HCT116 (cell line): ENCODE measurements at regions not wholly inside any gene's neighbourhood (a gene's known extent, or its start where the extent isn't known, plus 50 kb on each side); places are given as distances from the start of the nearest gene placed in this dataset.
A peak's percentile ranks its signal among the peaks of the same experiment; 100 is the strongest.

Experiments used
- ATAC-seq: fragments of 200-7000 bp; cut with Tn5 transposase; 2 replicates; pipeline ENCODE4 v1.9.1; 2020; ENCODE audit warnings: mild to moderate bottlenecking, moderate library complexity
- BruUV-seq: library from RNA; stranded (reverse); fragments of 400-500 nt; replicated peaks from 2 replicates; lab custom pipeline; 2021; lab: Mats Ljungman, UMichigan
- CTCF ChIA-PET: fragments of 300-600 bp; sonication (Branson Sonifier 250); formaldehyde crosslinking; loops from one replicate; lab custom pipeline; 2021; ENCODE audit warnings: antibody characterized with exemption; lab: Charles Lee
- POLR2A ChIA-PET: fragments of 300-600, 350-600 bp; sonication (Branson Sonifier 250); formaldehyde crosslinking; loops from one replicate; lab custom pipeline; 2021; ENCODE audit warnings: antibody characterized with exemption; lab: Charles Lee
- RAD21 ChIA-PET, 2 experiments: fragments of 300-600 bp; sonication (Branson Sonifier 250); formaldehyde crosslinking; loops; one replicate each; lab custom pipeline; 2023; ENCODE audit warnings: low total read pairs in 2 of 2; ENCODE audit not compliant: uncharacterized antibody in 2 of 2, unreplicated experiment in 2 of 2, low non-redundant PET in 1 of 2; lab: Charles Lee
- DNase-seq: peaks from one replicate; pipeline ENCODE4 v3.0.0-alpha.2; 2010; ENCODE audit warnings: low read depth, low spot score
- H2AFZ ChIP-seq: fragments of 200-600 bp; shearing (Covaris generic), sonication (generic); 2 replicates; pipeline ENCODE4 v1.6.1; 2017; ENCODE audit warnings: low read depth, mixed run types, mixed read lengths, antibody characterized with exemption, low read length; ENCODE audit not compliant: poor library complexity, severe bottlenecking
- H3K27ac ChIP-seq: 2 replicates; pipeline ENCODE4 v1.5.1; 2012; ENCODE audit warnings: low read depth, low read length
- H3K27me3 ChIP-seq: fragments of 200-600 bp; sonication (generic); 2 replicates; pipeline ENCODE4 v1.6.1; 2016; ENCODE audit warnings: mixed run types, low read length, mixed read lengths; ENCODE audit not compliant: insufficient read depth
- H3K36me3 ChIP-seq, 2 experiments: fragments of 200-500 bp in 1 of 2; fragments of 200-600 bp in 1 of 2; sonication (Bioruptor generic) in 1 of 2; sonication (generic) in 1 of 2; 2 replicates each; pipeline versions ENCODE4 v1.5.1 to v1.6.1; 2014 to 2016; ENCODE audit warnings: low read length in 2 of 2, inconsistent platforms in 1 of 2, mixed read lengths in 1 of 2, mixed run types in 1 of 2; ENCODE audit not compliant: insufficient read depth in 2 of 2, control insufficient read depth in 1 of 2
- H3K4me1 ChIP-seq, 2 experiments: fragments of 200-600 bp in 1 of 2; sonication (generic) in 1 of 2; 2 replicates each; pipeline versions ENCODE4 v1.5.1 to v1.6.1; 2012 to 2017; ENCODE audit warnings: low read length in 2 of 2, inconsistent platforms in 1 of 2, mild to moderate bottlenecking in 1 of 2, mixed read lengths in 1 of 2, mixed run types in 1 of 2, moderate library complexity in 1 of 2; ENCODE audit not compliant: insufficient read depth in 2 of 2, control insufficient read depth in 1 of 2
- H3K4me2 ChIP-seq: fragments of 200-600 bp; sonication (generic); 2 replicates; pipeline ENCODE4 v1.6.1; 2017; ENCODE audit warnings: mixed run types, low read length, mixed read lengths
- H3K4me3 ChIP-seq, 2 experiments: fragments of 200-600 bp in 1 of 2; sonication (generic) in 1 of 2; replicated peaks in 1 of 2; 2 replicates each; pipeline ENCODE4 v1.5.1; 2011 to 2016; ENCODE audit warnings: low read length in 2 of 2, control low read depth in 1 of 2, low read depth in 1 of 2, mild to moderate bottlenecking in 1 of 2, mixed read lengths in 1 of 2, mixed run types in 1 of 2
- H3K79me2 ChIP-seq: fragments of 200-600 bp; sonication (generic); 2 replicates; pipeline ENCODE4 v1.6.1; 2017; ENCODE audit warnings: mild to moderate bottlenecking, mixed run types, low read length, moderate library complexity, mixed read lengths; ENCODE audit not compliant: insufficient read depth
- H3K9ac ChIP-seq: fragments of 200-600 bp; sonication (generic); 2 replicates; pipeline ENCODE4 v1.6.1; 2016; ENCODE audit warnings: low read length, mixed read lengths
- H3K9me2 ChIP-seq: fragments of 200-600 bp; sonication (generic), shearing (Covaris generic); 2 replicates; pipeline ENCODE4 v1.6.1; 2017; ENCODE audit warnings: mixed run types, mild to moderate bottlenecking, moderate library complexity; ENCODE audit not compliant: insufficient read depth
- H3K9me3 ChIP-seq, 2 experiments: fragments of 200-500 bp in 1 of 2; fragments of 200-600 bp in 1 of 2; sonication (Bioruptor generic) in 1 of 2; sonication (generic) in 1 of 2; 2 replicates each; pipeline ENCODE4 v1.6.1; 2014 to 2017; ENCODE audit warnings: low read length in 2 of 2, mixed read lengths in 2 of 2, inconsistent platforms in 1 of 2, low read depth in 1 of 2, mild to moderate bottlenecking in 1 of 2, mixed run types in 1 of 2, moderate library complexity in 1 of 2; ENCODE audit not compliant: control insufficient read depth in 1 of 2, insufficient read depth in 1 of 2
- H4K20me1 ChIP-seq: fragments of 200-600 bp; sonication (generic), shearing (Covaris generic); 2 replicates; pipeline ENCODE4 v1.6.1; 2017; ENCODE audit warnings: mixed run types, mild to moderate bottlenecking, moderate library complexity; ENCODE audit not compliant: insufficient read depth
- EGR1 ChIP-seq: IDR thresholded peaks from 2 replicates; pipeline ENCODE4 v1.6.1; 2012; ENCODE audit warnings: low read depth
- SRF ChIP-seq: IDR thresholded peaks from 2 replicates; pipeline ENCODE4 v1.6.1; 2012; ENCODE audit warnings: low read depth
- ZFX ChIP-seq: fragments of 450-650 bp; IDR thresholded peaks from 2 replicates; pipeline ENCODE4 v1.6.1; 2017
- intact Hi-C: fragments of 100-400 bp; cut with micrococcal nuclease; formaldehyde crosslinking; loops from 2 replicates; pipeline ENCODE4 v1.10.0; 2022
- TF ChIP-seq, protein P1 (sequence below), 3 experiments: fragments of 200-600 bp in 1 of 3; sonication (generic) in 1 of 3; IDR thresholded peaks in 2 of 3; conservative IDR thresholded peaks in 1 of 3; 2 replicates each; pipeline ENCODE4 v1.5.1; 2012 to 2017; ENCODE audit warnings: low read depth in 2 of 3, low read length in 2 of 3, antibody characterized with exemption in 1 of 3, borderline replicate concordance in 1 of 3, control low read depth in 1 of 3, mild to moderate bottlenecking in 1 of 3, mixed read lengths in 1 of 3, mixed run types in 1 of 3, moderate library complexity in 1 of 3; ENCODE audit not compliant: insufficient read depth in 1 of 3
- TF ChIP-seq, protein P2 (sequence below): IDR thresholded peaks from 2 replicates; pipeline ENCODE4 v1.6.1; 2012

DNA sequence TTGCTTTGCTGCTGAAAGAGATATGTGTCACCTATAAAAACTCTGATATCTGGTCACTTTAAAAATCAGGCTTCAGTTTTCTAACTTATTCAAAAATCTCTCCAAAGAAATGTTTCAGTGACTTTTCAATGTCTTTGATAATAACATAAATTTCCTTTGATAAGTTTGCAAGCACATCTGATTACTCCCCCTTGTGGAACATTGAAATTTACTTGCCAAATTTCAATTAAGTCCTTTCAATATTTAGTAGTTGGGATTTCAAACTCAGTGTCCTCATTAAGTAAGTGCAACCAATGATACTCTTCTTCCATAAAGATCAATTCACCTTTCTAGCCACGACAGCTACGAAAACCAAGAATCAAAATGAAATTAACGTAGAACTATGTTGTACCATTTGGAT lies 151.3 kb upstream of the FAM47C start:
- DNase-seq (no peak), ATAC-seq (no peak)
- H2AFZ ChIP-seq = no peak overlapping the region
- H3K9me3 ChIP-seq = no peaks in the 10 kb centered on the region
- H3K79me2 ChIP-seq = no peaks in the 10 kb centered on the region
- H3K36me3 ChIP-seq = no peaks in the 10 kb centered on the region
- H3K4me2 ChIP-seq = no peak overlapping the region
- CTCF ChIA-PET = no interaction called here
- no peak overlapping the region for H3K9ac ChIP-seq
- H3K4me1 ChIP-seq = no peaks in the 10 kb centered on the region
- intact Hi-C loops = no loop called here
- no TSS peak for BruUV-seq
- no peak for TF ChIP-seq ZFX
- TF ChIP-seq, protein P1, sequence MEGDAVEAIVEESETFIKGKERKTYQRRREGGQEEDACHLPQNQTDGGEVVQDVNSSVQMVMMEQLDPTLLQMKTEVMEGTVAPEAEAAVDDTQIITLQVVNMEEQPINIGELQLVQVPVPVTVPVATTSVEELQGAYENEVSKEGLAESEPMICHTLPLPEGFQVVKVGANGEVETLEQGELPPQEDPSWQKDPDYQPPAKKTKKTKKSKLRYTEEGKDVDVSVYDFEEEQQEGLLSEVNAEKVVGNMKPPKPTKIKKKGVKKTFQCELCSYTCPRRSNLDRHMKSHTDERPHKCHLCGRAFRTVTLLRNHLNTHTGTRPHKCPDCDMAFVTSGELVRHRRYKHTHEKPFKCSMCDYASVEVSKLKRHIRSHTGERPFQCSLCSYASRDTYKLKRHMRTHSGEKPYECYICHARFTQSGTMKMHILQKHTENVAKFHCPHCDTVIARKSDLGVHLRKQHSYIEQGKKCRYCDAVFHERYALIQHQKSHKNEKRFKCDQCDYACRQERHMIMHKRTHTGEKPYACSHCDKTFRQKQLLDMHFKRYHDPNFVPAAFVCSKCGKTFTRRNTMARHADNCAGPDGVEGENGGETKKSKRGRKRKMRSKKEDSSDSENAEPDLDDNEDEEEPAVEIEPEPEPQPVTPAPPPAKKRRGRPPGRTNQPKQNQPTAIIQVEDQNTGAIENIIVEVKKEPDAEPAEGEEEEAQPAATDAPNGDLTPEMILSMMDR (IDR thresholded peaks at IDR 0.05 in 2 of 3, conservative IDR thresholded peaks at IDR 0.05 in 1 of 3; ENCODE audit: borderline replicate concordance in 1 of 3, insufficient read depth in 1 of 3, low read depth in 2 of 3, low read length in 2 of 3) = peak in 1 of 3 experiments; percentile 15; a peak in 1 of 6 replicates
- no peak overlapping the region for H3K4me3 ChIP-seq
- H3K27ac ChIP-seq = no peak overlapping the region
- no peaks in the 10 kb centered on the region for H3K27me3 ChIP-seq
- H3K9me2 ChIP-seq = no peaks in the 10 kb centered on the region
- POLR2A ChIA-PET = no interaction called here
- H4K20me1 ChIP-seq = no peaks in the 10 kb centered on the region
- RAD21 ChIA-PET = no interaction called here

DNA sequence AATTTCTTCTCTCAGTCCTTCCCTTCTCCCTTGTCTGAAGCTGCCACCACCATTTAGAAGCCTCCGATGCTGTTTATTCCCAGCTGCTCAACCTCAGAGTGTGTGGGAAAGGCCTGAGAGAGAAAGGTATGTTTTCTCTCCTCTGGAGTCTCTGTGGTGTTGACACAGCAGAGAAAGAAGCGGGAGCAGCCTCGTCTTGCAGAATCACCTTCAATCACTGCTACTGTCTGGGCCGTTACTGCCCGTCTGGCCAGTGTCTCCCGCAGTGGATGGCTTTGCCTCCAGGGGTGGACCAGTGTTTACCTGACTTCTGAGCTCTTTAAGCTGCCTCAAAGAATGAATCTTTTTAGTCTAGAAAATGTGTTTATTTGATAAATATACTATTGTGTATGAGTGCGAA lies 148.9 kb upstream of the FAM47C start:
- no peak for ATAC-seq
- Histone ChIP-seq H3K9me3 (no peaks in the 10 kb centered on the region), H3K4me2 (no peak overlapping the region), H3K27me3 (no peaks in the 10 kb centered on the region), H3K9me2 (no peaks in the 10 kb centered on the region), H3K4me1 (no peaks in the 10 kb centered on the region), H2AFZ (no peak overlapping the region), H3K79me2 (no peaks in the 10 kb centered on the region), H3K4me3 (no peak overlapping the region), H3K27ac (no peak overlapping the region), H4K20me1 (no peaks in the 10 kb centered on the region), H3K9ac (no peak overlapping the region), H3K36me3 (no peaks in the 10 kb centered on the region)
- CTCF ChIA-PET = no interaction called here
- intact Hi-C loops = no loop called here
- BruUV-seq = no TSS peak
- RAD21 ChIA-PET = no interaction called here
- DNase-seq = no peak
- POLR2A ChIA-PET = no interaction called here
- TF ChIP-seq, protein P2, sequence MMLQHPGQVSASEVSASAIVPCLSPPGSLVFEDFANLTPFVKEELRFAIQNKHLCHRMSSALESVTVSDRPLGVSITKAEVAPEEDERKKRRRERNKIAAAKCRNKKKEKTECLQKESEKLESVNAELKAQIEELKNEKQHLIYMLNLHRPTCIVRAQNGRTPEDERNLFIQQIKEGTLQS = no peak
- TF ChIP-seq SRF (no peak), EGR1 (no peak)
- TF ChIP-seq, protein P1 (IDR thresholded peaks at IDR 0.05 in 2 of 3, conservative IDR thresholded peaks at IDR 0.05 in 1 of 3; ENCODE audit: borderline replicate concordance in 1 of 3, insufficient read depth in 1 of 3, low read depth in 2 of 3, low read length in 2 of 3) = no peak
